ENCODE measurements at regions not wholly inside any gene's neighbourhood (a gene's known extent, or its start where the extent isn't known, plus 50 kb on each side); places are given as distances from the start of the nearest gene placed in this dataset.

GRCh38 chr3:178181088-178181487, 355.1 kb upstream of the KCNMB2 start:
- Mint-ChIP-seq H3K27ac (no peak overlapping the region), H3K27me3 (ENCODE audit: low read depth) (no peaks in the 10 kb centered on the region), H3K4me1 (peaks cover 14% of the 10 kb centered on the region), H3K9me3 (no peaks in the 10 kb centered on the region), H3K36me3 (ENCODE audit: low read depth) (no peaks in the 10 kb centered on the region), H3K4me3 (no peak overlapping the region)
- no peak for TF ChIP-seq CTCF (IDR thresholded peaks at IDR 0.05; ENCODE audit: unreplicated experiment in 3 of 3)

GRCh38 chr3:178181784-178182183, 354.5 kb upstream of the KCNMB2 start:
- TF ChIP-seq CTCF (IDR thresholded peaks at IDR 0.05; ENCODE audit: unreplicated experiment in 3 of 3) = no peak
- no peak overlapping the region for H3K27ac Mint-ChIP-seq
- H3K9me3 Mint-ChIP-seq = no peaks in the 10 kb centered on the region
- no peak overlapping the region for H3K4me3 Mint-ChIP-seq
- H3K36me3 Mint-ChIP-seq (ENCODE audit: low read depth) = no peaks in the 10 kb centered on the region
- H3K27me3 Mint-ChIP-seq (ENCODE audit: low read depth) = no peaks in the 10 kb centered on the region
- H3K4me1 Mint-ChIP-seq = peaks cover 14% of the 10 kb centered on the region

- Mint-ChIP-seq H3K27me3 (ENCODE audit: low read depth) (no peaks in the 10 kb centered on the region), H3K4me3 (no peak overlapping the region), H3K9me3 (no peaks in the 10 kb centered on the region), H3K4me1 (peaks cover 14% of the 10 kb centered on the region), H3K36me3 (ENCODE audit: low read depth) (no peaks in the 10 kb centered on the region), H3K27ac (peak overlapping the region; percentile 0 to 64 (median 23))
- no peak for TF ChIP-seq CTCF (IDR thresholded peaks at IDR 0.05; ENCODE audit: unreplicated experiment in 3 of 3)
Measured at GRCh38 chr3:178182337-178182779, 353.9 kb upstream of the KCNMB2 start.

DNA sequence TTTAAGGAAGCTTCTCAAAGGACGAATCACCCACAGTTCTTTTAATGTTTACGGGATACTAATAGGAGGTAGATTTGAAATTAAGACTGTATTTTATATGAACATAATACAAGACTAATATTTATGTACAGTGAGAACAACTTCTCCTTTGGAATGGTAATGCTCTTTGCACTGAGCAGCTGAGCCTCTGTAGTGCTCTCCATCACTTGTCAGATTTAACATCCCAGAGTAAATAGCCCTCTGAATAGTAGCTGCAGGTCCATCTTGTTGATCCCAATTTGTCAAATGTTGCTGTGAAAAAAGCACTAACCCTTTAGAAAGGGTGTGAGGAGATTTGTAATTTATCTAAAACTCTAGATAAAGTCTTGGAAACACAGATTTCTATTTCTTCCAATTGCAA, 351.4 kb upstream of the KCNMB2 start:
- no peak for TF ChIP-seq CTCF (IDR thresholded peaks at IDR 0.05; ENCODE audit: unreplicated experiment in 3 of 3)
- Mint-ChIP-seq H3K36me3 (ENCODE audit: low read depth) (no peaks in the 10 kb centered on the region), H3K4me1 (peaks cover 14% of the 10 kb centered on the region), H3K27me3 (ENCODE audit: low read depth) (no peaks in the 10 kb centered on the region), H3K9me3 (no peaks in the 10 kb centered on the region), H3K4me3 (no peak overlapping the region), H3K27ac (no peak overlapping the region)

GRCh38 chr3:178186666-178187065, 349.6 kb upstream of the KCNMB2 start:
- no peaks in the 10 kb centered on the region for H3K27me3 Mint-ChIP-seq (ENCODE audit: low read depth)
- TF ChIP-seq CTCF (IDR thresholded peaks at IDR 0.05; ENCODE audit: unreplicated experiment in 3 of 3) = no peak

DNA sequence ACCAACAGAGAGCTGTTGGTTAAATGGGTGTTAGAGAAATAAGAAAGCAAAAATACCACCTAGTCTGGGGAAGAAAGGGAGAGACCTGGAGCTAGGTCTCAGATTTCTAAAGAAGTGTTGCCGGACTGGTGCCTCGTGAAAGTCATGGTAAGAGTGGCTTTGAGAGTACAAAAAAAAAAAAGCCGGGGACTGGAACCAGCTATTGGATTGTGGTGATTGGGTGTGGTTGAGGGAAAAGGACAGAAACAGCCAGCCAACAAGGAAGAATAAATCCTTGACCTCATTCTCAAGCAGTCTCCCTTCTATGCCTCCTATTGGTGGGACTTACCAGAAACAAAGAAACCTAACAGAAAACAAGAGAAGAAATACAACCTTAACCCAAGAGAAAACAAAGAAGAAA, 346.4 kb upstream of the KCNMB2 start:
- Mint-ChIP-seq H3K9me3 (peaks cover 7% of the 10 kb centered on the region), H3K27me3 (ENCODE audit: low read depth) (no peaks in the 10 kb centered on the region), H3K27ac (no peak overlapping the region), H3K36me3 (ENCODE audit: low read depth) (peaks cover 3% of the 10 kb centered on the region), H3K4me3 (no peak overlapping the region), H3K4me1 (no peaks in the 10 kb centered on the region)
- TF ChIP-seq CTCF (IDR thresholded peaks at IDR 0.05; ENCODE audit: unreplicated experiment in 3 of 3) = no peak

More at GRCh38 chr3:178186666-178187065, 349.6 kb upstream of the KCNMB2 start:
- no peak overlapping the region for H3K27ac Mint-ChIP-seq
- no peaks in the 10 kb centered on the region for H3K9me3 Mint-ChIP-seq
- H3K4me1 Mint-ChIP-seq = peaks cover 12% of the 10 kb centered on the region
- no peak overlapping the region for H3K4me3 Mint-ChIP-seq
- H3K36me3 Mint-ChIP-seq (ENCODE audit: low read depth) = no peaks in the 10 kb centered on the region

All from nephron (organoid).